DMS114 treated with DMSO at 0.1 percent for 48 hours (cell line): ENCODE measurements at regions not wholly inside any gene's neighbourhood (a gene's known extent, or its start where the extent isn't known, plus 50 kb on each side); places are given as distances from the start of the nearest gene placed in this dataset.

Experiments used
- DNase-seq: peaks from one replicate; lab custom pipeline; 2025; ENCODE audit not compliant: unreplicated experiment; lab: John Stamatoyannopoulos, UW

GRCh38 chr21:15421441-15421881, 308.3 kb upstream of the USP25 start:
- DNase-seq = no peak

DNA sequence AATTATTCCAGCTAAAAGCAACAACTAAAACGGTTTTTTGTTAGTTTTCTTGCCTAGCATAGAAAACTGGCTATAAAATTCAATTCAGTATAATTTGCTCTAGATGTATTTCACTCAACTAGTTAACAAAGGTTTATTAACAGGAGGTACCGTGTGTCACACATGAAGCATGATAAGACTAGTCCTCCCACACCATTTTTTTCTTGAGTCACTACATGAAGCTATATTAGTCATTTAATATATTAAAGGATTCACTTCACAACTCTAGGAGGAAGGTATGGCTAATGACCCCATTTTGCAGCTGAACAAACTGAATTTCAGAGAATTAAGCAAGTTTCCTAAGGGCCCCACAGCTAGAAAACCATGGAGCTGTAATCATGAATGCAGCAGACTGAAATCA, 307.8 kb upstream of the USP25 start:
- no peak for DNase-seq

- DNase-seq = no peak
Observed at GRCh38 chr21:15422783-15423182, 307.0 kb upstream of the USP25 start.

DNA sequence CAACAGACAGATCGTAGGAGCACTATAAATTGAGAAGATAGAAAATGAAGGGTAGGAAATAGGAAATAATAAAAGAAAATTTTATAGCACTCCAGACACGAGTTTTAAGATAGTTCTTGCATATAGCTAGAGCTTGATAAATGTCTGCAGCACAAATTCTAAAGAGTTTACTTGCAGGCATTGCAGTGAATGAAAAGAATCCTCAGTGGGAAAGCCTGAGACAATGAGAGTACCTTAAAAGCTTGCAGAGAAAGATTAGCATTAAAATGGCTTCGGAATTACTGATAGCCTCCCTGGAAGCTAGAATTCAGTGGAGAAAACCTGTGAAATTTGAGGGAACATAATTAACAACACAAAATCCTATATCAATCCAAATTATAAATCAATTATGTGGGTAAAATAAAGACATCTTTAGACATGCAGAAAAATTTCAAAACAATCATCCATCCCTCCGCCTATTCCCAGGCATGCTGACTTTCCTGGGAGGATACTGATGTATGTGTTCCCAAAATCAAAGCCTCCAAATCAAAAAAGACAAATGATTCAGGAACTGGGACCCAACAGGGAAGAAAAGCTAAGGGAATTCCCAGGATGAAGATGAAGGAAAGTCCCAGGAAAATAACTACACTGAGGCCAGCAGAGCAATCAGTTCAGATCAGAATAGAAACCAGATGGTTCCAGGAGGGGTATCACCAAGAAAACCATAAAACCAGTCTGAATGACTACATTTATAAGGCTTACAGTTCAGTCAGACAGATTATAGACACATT, 305.9 kb upstream of the USP25 start:
- DNase-seq = no peak

GRCh38 chr21:15425049-15425448, 304.7 kb upstream of the USP25 start:
- no peak for DNase-seq

DNA sequence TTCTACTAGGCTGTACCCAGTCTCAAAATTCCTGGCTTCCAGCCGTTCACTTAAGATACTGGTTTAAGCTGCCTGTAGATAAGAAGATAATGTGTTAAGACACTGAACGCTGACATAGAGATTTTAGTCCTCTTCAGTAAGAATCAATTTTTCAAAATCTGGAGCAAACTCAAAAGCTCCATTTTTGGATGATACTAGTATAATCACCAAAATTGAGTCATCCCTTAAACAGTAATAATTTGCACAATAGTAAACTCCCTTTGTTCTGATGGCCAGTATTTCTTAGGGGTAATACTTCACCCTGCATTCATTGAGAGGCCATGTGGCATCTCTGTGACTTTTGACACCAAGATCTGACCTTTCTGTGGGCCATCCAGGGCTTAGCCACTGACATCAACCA, 299.8 kb upstream of the USP25 start:
- no peak for DNase-seq

- no peak for DNase-seq
Observed at GRCh38 chr21:15430577-15430976, 299.2 kb upstream of the USP25 start.

DNA sequence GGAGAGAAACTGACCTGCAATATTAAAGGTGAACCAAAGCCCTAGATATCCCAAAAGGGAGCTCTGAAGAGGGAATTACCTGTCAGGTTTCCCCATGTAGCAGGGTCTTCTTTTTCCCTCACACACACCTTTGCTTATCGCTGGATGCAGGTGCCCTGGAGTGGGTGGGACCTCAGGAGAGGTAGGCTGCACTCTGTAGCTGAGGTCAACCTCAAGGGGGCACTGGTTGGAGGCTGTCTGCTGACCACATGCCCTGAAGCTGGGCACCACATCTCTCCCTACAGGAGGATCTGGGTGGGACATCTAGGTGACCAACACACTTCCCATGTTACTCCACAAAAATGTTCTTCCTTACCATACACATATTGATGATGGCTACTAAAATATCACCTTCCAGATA, 298.7 kb upstream of the USP25 start:
- no peak for DNase-seq

- DNase-seq = no peak
Observed at GRCh38 chr21:15433091-15433490, 296.7 kb upstream of the USP25 start.

DNA sequence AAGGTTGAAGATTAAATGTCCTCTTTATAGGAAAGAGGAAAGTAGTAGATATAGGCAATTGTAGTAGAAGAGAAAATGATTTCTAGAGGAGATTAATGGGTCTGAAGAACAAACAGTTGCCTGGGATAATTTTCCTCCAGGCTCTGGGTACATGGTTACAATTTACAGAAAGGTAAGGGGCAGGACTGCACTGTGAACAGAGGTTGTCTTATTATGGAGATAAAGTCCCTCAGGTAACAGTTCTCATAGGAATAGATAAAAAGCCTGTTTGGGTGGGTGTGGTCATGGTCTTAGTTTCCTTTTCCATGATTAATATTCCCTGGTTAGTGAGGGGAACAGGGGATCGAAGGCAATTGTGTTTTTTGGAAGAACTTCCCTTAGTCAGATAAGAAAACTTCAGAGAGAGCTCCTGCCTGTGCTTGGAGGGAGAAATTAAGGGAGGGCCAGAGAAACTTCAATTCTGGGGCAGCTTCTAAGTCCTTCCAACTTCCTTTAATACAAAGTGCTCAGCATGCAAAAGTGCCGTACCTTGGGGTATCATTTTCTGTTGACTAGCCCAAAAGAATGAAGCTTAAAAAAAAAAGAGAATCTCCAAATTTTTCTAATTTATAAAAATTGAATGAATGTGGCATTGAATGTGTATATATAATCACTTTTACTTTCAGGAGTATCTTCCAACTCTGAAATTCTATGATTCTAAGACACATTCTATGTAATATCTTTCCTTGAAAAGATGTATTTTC, 295.4 kb upstream of the USP25 start:
- DNase-seq = no peak

DNA sequence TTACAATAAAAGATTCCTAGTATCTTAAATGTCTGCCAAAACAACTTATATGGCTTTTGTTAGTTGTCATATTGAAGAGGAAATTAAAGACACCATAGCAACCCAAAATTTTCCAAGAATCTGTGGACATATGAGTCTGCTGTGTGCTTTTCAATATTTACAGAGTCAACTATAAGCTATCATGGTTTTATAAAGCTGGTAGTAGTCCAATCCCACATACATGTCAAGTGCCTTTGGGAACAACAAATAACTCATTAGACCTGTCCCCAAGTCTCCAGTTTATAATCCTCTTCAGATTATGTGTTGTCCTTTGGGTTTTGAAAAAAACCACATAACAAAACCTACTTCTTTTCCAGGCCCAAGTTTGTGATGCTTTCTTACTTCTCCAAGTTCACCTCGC, 293.8 kb upstream of the USP25 start:
- no peak for DNase-seq

DNA sequence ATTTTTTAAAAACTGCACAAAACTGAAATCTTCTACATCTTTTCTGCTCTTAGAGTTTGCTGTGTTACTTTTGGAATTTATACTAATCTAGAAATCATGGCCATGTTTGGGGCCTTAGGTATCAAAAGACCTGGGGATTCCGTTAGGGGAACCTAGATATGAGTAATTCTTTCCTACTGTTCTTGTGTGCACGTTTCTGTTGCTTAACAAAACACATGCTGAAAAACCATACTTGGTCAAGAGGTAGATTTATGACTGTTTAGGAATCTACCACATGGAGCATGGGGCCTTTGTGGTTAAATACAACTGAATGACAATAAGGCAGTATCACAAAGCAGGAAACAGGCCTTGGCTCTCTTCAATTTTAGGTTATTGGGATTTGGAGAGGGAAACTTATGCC, 291.9 kb upstream of the USP25 start:
- DNase-seq = no peak

DNA sequence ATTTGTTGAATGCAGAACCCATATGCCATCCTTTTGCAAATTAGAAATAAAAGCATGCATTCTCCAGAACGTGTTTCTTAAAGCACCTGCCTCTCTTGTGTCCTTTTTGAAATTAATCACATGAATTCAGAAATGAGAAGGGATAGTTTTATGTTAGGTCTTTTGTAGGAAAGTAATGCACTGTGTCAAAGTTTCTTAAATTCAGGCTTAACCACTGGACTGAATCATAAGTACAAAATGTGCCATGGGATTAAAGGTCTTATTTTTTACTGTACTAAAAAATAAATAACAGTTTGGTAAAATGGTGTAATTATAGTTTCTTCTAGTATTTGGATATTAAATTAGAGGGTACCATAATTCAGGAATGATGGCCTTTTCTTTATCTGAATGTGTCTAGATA, 290.1 kb upstream of the USP25 start:
- DNase-seq = no peak

GRCh38 chr21:15441060-15441493, 288.7 kb upstream of the USP25 start:
- DNase-seq = no peak

- DNase-seq = no peak
Observed at GRCh38 chr21:15441992-15442391, 287.8 kb upstream of the USP25 start.

- DNase-seq = no peak
Observed at GRCh38 chr21:15442743-15443469, 286.9 kb upstream of the USP25 start.

GRCh38 chr21:15443740-15444117, 286.1 kb upstream of the USP25 start:
- DNase-seq = no peak

GRCh38 chr21:15444118-15444960, 285.4 kb upstream of the USP25 start:
- no peak for DNase-seq

DNA sequence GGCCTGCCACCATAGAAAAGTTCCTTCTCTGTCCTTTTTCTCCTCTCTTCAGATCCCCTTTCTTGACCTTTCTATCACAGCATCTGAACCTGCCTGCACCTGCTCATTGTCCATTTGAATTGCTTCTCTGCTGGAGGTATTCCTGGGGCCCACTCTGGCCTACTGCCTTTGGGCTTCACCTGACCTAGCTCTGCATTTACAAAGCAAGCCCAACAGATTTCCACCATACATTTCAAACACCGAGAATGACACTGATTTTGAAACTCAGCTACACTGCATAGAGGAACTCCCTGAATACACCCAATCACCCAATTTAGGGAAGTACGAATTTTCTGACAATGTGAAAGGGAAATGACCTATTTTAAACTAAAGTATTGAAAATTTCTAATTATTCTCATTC, 284.5 kb upstream of the USP25 start:
- DNase-seq = no peak

GRCh38 chr21:15446223-15446622, 283.6 kb upstream of the USP25 start:
- no peak for DNase-seq

- DNase-seq = no peak
Observed at GRCh38 chr21:15449556-15449955, 280.2 kb upstream of the USP25 start.
